Activated CD4-positive, alpha-beta memory T cell treated with anti-CD3 and anti-CD28 coated beads for 36 hours (primary cell): ENCODE measurements at regions not wholly inside any gene's neighbourhood (a gene's known extent, or its start where the extent isn't known, plus 50 kb on each side); places are given as distances from the start of the nearest gene placed in this dataset.

ENCODE experiments used
- CTCF ChIA-PET: fragments of 350-600 bp; sonication (Branson Sonifier 250); formaldehyde crosslinking; loops from one replicate; lab custom pipeline; 2021; ENCODE audit warnings: antibody characterized with exemption, inconsistent platforms; lab: Charles Lee
- POLR2A ChIA-PET: fragments of 350-600 bp; sonication (Branson Sonifier 250); formaldehyde crosslinking; loops from one replicate; lab custom pipeline; 2021; ENCODE audit warnings: antibody characterized with exemption; lab: Charles Lee
- DNase-seq: peaks from one replicate; pipeline ENCODE4 v3.0.0-alpha.2; 2020
- H3K27ac Mint-ChIP-seq: one replicate; pipeline ENCODE4 v1.8.0; 2021; ENCODE audit warnings: mixed read lengths
- H3K27me3 Mint-ChIP-seq: one replicate; pipeline ENCODE4 v1.8.0; 2021; ENCODE audit warnings: mixed read lengths
- H3K36me3 Mint-ChIP-seq: one replicate; pipeline ENCODE4 v1.8.0; 2021; ENCODE audit warnings: mixed read lengths
- H3K4me1 Mint-ChIP-seq: one replicate; pipeline ENCODE4 v1.8.0; 2021; ENCODE audit warnings: low read depth, mixed read lengths
- H3K4me3 Mint-ChIP-seq: one replicate; pipeline ENCODE4 v1.8.0; 2021; ENCODE audit warnings: mild to moderate bottlenecking, mixed read lengths
- H3K9me3 Mint-ChIP-seq: one replicate; pipeline ENCODE4 v1.8.0; 2021; ENCODE audit warnings: mixed read lengths
- intact Hi-C: fragments of 100-400 bp; cut with micrococcal nuclease; formaldehyde crosslinking; loops from one replicate; pipeline ENCODE4 v1.15.1; 2023

DNA sequence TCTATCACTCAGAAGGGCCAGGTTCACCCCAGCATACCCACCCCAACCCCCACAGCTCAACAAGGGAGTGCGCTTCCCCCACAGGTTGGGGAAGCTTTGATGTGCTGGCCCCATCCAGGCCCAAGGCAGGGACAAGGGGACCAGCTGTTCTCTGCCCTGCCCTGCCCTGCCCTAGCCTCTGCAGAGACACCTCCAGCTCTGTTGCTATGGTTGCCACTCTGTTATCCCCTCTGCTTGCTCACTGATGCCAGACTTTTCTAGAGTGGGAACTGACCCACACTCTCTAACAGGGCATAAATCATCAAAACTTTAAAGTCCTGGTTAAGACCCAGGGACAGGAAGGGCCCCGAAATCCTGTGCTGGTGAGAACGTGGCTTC lies 50.4 kb upstream of the ENPP7 start:
- H3K36me3 Mint-ChIP-seq: no peaks in the 10 kb centered on the region

DNA sequence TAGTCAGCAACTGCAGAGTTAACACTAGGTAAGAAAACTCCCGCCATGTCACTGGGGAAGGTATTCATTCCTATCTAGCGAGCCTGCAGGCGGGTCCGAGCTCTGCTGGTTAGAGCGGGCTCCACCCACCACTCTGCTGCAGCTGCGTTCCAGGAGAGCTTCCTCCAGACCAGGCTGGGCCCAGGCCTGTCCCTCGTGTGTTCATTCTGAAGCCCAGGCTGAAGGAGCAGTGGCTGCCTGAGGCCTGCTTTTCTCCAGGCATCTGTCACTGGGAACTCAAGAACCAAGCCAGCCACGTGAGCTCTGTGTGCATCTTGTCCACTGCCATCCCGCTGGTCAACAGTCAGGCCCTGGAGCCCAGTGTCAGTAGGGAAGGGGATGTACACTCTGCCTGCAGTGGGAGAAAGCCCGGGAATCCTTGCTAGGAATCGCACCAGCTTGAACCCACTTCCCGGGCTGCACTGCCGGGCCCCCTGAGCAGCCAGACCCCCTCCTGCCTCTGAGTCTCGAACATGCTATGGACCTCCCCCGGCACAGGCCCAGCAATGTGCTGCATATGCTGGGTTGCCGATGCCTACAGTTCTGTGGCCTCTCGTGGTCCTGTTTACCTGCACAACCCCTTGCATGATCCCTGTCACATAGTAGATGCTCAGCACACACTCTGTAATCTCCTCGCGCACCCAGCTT lies 51.0 kb upstream of the ENPP7 start:
- CTCF ChIA-PET: no interaction called here
- Mint-ChIP-seq H3K36me3 (no peaks in the 10 kb centered on the region), H3K9me3 (no peaks in the 10 kb centered on the region), H3K27me3 (peaks cover 21% of the 10 kb centered on the region), H3K27ac (no peak overlapping the region), H3K4me3 (no peak overlapping the region), H3K4me1 (no peaks in the 10 kb centered on the region)
- intact Hi-C loops: no loop called here
- POLR2A ChIA-PET: no interaction called here
- DNase-seq: no peak

More for the DNA sequence above, 50.4 kb upstream of the ENPP7 start:
- no peaks in the 10 kb centered on the region for H3K4me1 Mint-ChIP-seq
- no peak for DNase-seq
- CTCF ChIA-PET: no interaction called here
- intact Hi-C loops: no loop called here
- H3K27ac Mint-ChIP-seq: no peak overlapping the region
- no peaks in the 10 kb centered on the region for H3K9me3 Mint-ChIP-seq
- no peak overlapping the region for H3K4me3 Mint-ChIP-seq
- peaks cover 21% of the 10 kb centered on the region for H3K27me3 Mint-ChIP-seq
- POLR2A ChIA-PET: no interaction called here

DNA sequence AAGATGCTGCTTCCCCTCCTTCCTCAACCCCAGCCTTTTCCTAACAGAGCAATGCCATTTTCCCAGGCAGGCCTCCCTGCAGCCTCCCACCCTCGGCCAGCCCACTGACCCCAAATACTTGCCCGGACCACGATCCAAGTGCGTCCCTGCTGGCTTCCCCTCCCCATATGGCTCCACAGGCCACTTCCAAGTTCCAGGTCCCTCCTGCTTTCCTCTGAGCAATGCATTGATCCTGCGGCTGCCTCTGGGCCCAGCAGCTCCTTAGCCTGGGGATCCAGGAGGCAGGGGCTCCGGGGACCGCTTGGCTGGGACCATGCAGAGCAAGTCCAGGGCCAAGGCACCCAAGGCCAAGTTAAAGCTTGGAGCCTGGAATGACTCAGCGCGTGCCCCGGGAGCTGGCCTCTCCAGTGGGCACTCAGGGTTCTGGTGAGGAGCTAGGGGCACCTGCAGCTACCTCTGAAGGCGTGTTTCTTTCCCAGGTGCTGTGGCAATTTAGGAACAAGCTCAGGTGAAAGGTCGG lies 51.9 kb upstream of the ENPP7 start:
- Mint-ChIP-seq H3K4me3 (no peak overlapping the region), H3K4me1 (no peaks in the 10 kb centered on the region), H3K36me3 (no peaks in the 10 kb centered on the region), H3K27me3 (peaks cover 20% of the 10 kb centered on the region), H3K9me3 (peaks cover 3% of the 10 kb centered on the region), H3K27ac (no peak overlapping the region)
- CTCF ChIA-PET: no interaction called here
- DNase-seq: no peak
- intact Hi-C loops: no loop called here
- POLR2A ChIA-PET: no interaction called here

DNA sequence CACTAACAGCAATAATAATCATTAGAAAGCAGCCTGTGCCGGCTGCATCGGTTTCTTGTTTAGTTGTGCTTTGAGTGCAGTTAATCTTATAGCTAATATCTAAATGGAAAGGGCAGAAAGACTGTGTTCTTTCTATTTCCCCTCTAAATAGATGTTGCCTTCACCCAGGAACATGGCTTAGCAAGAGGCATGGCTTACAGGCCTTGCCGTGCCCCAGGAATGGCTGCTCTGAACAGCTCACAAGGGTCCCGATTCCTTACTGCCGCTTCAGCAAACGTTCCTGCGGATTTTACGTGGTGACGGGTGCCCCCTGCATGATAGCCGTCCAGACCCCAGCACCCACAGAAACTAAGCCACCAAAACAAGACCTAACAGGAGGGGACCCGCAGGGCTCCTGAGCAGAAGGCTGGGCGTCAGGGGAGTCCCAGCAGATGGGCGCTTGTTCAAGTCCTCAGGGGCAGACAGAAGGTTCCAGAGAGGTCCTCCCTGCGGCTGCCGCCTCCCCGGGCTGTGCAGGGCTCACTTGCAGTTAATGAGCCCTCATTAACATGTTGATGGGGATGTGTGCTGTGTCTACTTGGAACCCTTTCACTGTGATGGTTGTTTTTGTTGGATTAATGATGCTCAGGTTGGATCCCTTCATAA lies 52.5 kb upstream of the ENPP7 start:
- H3K4me3 Mint-ChIP-seq: no peak overlapping the region
- POLR2A ChIA-PET: no interaction called here
- peaks cover 9% of the 10 kb centered on the region for H3K9me3 Mint-ChIP-seq
- H3K36me3 Mint-ChIP-seq: no peaks in the 10 kb centered on the region
- H3K27me3 Mint-ChIP-seq: peaks cover 20% of the 10 kb centered on the region
- CTCF ChIA-PET: no interaction called here
- no peaks in the 10 kb centered on the region for H3K4me1 Mint-ChIP-seq
- DNase-seq: no peak
- intact Hi-C loops: no loop called here
- no peak overlapping the region for H3K27ac Mint-ChIP-seq

DNA sequence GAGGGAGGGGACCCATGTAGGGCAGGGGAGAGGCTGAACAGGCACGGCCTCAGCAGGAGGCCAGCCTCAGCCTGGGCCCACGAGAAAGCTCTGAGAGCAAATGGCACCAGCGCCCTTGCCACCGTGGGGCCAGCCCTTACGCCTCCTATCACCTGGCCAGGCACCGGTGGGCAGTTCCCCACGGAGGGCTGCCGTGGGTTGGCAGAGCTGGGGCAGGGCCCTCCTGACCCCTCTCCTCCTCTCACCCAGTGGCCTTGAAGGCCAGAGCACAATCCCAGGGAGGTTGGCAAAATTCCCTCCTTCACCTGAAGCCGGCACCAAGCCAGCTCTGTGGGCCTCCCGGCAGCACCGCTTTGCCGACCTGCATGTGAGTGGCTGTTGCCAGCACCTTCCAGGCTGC lies 53.1 kb upstream of the ENPP7 start:
- ChIA-PET CTCF (no interaction called here), POLR2A (no interaction called here)
- Mint-ChIP-seq H3K36me3 (no peaks in the 10 kb centered on the region), H3K4me1 (no peaks in the 10 kb centered on the region), H3K27ac (no peak overlapping the region), H3K9me3 (peaks cover 13% of the 10 kb centered on the region), H3K27me3 (peaks cover 23% of the 10 kb centered on the region), H3K4me3 (no peak overlapping the region)
- intact Hi-C loops: no loop called here
- DNase-seq: no peak

DNA sequence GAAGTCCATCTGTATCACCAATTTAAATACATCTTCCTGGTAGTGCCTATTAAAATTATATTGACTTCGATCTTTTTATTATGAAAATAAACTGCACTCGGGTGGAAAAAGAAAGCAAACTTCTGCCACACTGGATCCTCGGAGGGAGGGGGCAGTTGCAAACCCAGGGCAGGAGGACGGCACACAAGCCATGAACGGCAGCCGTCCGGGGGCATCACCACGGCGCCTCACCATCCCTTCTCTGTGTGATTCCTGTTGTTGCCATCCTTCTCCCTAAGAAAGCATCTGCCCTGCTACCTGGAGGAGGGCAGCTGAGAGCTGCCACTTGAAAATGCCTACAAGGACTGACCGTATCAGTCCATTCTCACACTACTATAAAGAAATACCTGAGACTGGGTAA lies 53.9 kb upstream of the ENPP7 start:
- Mint-ChIP-seq H3K36me3 (no peaks in the 10 kb centered on the region), H3K27me3 (peaks cover 25% of the 10 kb centered on the region), H3K4me3 (no peak overlapping the region), H3K4me1 (no peaks in the 10 kb centered on the region), H3K27ac (no peak overlapping the region), H3K9me3 (peaks cover 18% of the 10 kb centered on the region)
- ChIA-PET CTCF (no interaction called here), POLR2A (no interaction called here)
- no peak for DNase-seq
- intact Hi-C loops: no loop called here

DNA sequence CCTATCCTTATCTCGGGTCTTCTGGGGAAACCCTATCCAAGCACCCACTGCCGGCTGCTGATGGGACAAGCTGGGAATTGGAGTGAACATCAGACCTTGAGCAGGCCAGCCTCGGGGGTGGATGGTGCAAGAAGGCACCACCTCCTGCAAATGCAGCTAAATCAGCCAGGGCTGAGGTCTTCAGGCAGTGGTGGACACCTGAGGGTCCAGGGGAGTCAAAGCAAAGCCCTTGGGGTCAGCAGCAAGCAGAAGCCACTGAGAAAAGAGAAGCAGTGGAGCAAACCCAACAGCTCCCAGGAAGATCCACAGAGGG lies 55.4 kb upstream of the ENPP7 start:
- peaks cover 26% of the 10 kb centered on the region for H3K27me3 Mint-ChIP-seq
- POLR2A ChIA-PET: no interaction called here
- CTCF ChIA-PET: no interaction called here
- no peaks in the 10 kb centered on the region for H3K36me3 Mint-ChIP-seq
- DNase-seq: no peak
- peaks cover 18% of the 10 kb centered on the region for H3K9me3 Mint-ChIP-seq
- intact Hi-C loops: no loop called here
- H3K4me3 Mint-ChIP-seq: no peak overlapping the region
- H3K4me1 Mint-ChIP-seq: no peaks in the 10 kb centered on the region
- H3K27ac Mint-ChIP-seq: no peak overlapping the region

DNA sequence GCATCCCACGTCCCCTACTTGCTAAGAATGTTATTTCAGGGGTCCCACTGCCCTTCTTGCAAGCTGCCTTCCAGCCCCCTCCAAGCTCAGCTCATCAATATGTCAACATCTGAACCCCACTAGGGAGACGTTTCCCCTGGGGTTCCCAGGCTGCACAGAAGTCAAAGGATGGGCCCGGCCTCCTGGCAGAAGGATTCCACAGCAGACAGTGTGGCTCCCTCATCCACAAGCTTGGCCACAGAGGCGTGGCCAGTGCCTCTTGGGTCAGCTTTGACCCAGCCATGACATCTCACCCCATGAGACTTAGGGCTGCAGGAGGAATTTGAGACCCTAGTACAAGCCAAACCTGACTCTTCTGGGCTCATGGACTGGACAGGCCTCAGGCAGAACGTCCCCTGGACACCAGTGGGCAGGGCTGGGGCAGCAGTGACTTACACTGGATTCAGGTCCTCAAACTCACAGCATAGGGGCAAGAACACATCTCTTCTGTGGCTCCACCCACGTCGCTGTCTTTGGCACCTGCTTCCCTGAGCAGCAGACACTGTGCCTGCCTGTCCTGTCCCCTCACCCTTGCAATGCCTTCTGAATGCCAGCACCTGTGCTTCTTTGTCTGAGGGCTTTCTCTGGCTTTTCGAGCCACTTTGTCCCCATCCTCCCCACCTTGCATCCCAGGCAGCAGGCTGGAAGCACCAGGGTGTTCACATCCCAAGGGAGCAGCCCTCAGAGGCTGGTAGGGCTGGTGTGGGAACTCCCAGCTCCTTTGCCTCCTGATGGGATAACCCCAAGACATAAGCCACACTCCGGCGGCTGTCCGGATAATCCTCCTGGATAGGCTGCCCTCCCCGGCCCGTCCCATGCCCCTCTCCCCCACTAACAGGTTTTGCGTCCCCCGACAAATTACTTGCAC lies 56.0 kb upstream of the ENPP7 start:
- Mint-ChIP-seq H3K27me3 (peaks cover 23% of the 10 kb centered on the region), H3K4me1 (no peaks in the 10 kb centered on the region), H3K4me3 (no peak overlapping the region), H3K36me3 (no peaks in the 10 kb centered on the region), H3K27ac (no peak overlapping the region), H3K9me3 (peaks cover 18% of the 10 kb centered on the region)
- intact Hi-C loops: no loop called here
- no peak for DNase-seq
- CTCF ChIA-PET: no interaction called here
- POLR2A ChIA-PET: no interaction called here

DNA sequence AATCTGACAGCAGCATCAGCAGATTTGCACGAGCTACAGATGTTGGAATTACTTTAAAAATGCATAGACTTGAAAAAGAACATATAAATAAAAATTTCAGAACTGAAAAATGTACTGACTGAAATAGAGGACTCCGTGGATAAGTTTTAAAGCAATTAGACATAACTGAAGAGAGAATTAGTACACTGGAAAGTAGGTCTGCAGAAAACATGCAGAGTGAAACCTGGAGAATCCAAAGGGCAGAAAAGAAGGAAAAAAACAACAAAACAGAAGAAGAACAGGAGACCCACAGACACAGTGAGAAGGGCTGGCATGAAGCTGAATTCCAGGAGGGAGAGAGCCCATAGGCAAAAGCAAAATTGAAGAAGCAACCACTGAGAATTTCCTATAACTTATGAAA lies 57.2 kb upstream of the ENPP7 start:
- H3K36me3 Mint-ChIP-seq: no peaks in the 10 kb centered on the region
- no peaks in the 10 kb centered on the region for H3K4me1 Mint-ChIP-seq
- H3K27ac Mint-ChIP-seq: no peak overlapping the region
- H3K4me3 Mint-ChIP-seq: no peak overlapping the region
- ChIA-PET POLR2A (no interaction called here), CTCF (no interaction called here)
- peaks cover 32% of the 10 kb centered on the region for H3K27me3 Mint-ChIP-seq
- peaks cover 18% of the 10 kb centered on the region for H3K9me3 Mint-ChIP-seq
- DNase-seq: no peak
- intact Hi-C loops: no loop called here

DNA sequence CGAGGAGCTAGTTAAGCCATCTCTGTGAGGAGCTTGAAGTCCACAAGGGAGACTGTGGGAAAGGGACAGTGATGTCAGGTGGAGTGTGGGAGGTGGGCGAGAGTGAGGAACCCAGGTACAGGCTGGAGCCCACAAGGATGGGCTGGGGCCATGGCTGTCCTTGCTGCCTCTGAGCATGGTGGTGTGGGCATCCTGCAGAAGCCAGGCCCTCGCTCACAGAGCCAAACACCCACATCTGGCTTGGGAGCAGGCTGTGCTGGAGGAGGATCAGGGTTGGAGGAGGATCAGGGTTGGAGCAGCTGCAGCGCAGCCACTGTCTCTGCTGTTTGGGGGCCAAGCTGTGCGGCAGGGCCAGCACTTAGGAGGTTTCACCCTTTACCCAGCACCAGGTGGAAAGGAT lies 58.2 kb upstream of the ENPP7 start:
- H3K27ac Mint-ChIP-seq: no peak overlapping the region
- no peaks in the 10 kb centered on the region for H3K36me3 Mint-ChIP-seq
- H3K4me3 Mint-ChIP-seq: no peak overlapping the region
- H3K9me3 Mint-ChIP-seq: peaks cover 18% of the 10 kb centered on the region
- POLR2A ChIA-PET: no interaction called here
- peaks cover 34% of the 10 kb centered on the region for H3K27me3 Mint-ChIP-seq
- intact Hi-C loops: no loop called here
- CTCF ChIA-PET: no interaction called here
- H3K4me1 Mint-ChIP-seq: no peaks in the 10 kb centered on the region
- no peak for DNase-seq

DNA sequence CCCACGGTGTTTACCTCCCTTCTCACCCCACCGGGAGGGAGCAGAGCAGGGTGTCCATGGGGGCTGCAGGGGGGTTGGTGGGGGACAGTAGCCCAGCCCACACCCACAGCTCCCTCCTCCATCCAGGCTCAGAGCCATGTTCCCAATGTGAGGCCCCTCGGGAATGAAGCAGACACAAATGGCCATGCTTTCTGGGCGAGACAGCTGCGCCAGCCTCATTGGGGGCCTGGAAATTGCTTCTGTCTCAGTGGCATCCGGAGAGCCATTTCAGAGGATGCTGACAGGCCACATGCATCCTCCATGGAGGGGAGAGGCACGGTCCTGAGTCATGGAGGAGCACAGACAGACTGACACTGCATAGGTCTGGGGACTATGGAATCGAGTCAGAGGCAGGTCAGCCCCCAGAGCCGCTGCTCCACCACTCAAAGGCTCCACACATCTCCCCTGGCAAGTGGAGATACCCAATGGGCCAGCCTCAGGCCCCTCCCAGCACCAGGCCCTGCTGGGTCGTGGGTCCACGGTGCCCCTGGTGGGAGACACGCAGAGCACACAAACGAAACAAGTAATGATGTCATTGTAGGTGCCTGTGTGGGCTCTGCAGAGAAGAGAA lies 59.6 kb upstream of the ENPP7 start:
- no peak overlapping the region for H3K4me3 Mint-ChIP-seq
- peaks cover 38% of the 10 kb centered on the region for H3K27me3 Mint-ChIP-seq
- intact Hi-C loops: no loop called here
- DNase-seq: no peak
- CTCF ChIA-PET: no interaction called here
- H3K4me1 Mint-ChIP-seq: no peaks in the 10 kb centered on the region
- peaks cover 18% of the 10 kb centered on the region for H3K9me3 Mint-ChIP-seq
- H3K27ac Mint-ChIP-seq: no peak overlapping the region
- no peaks in the 10 kb centered on the region for H3K36me3 Mint-ChIP-seq
- POLR2A ChIA-PET: no interaction called here

DNA sequence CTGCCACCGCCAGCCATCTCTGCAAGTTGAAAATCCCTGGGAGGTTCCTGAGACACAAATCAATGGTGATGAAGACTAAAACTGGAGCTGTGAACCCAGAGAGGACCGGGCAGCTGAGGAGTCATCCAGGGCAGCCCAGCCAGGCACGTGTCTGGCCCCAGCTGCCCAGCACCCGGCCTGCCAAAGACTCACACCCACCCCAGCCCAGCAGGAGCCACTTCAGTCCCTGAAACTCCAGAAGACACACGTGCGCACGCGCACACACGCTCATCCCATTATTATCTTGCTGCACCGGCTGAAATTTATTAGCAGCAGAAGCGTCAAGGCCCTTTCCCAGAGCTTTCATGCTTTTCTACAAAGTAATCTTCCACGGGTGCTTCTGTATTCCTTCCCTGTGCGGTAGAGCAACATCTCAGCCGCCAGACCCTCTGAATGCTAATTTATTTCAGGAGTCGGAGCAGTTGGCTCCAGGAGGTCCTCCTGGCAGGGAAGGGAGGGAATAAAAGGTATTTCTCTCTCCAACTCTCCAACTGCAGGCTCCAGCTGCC lies 59.8 kb upstream of the RBFOX3 start:
- peaks cover 38% of the 10 kb centered on the region for H3K27me3 Mint-ChIP-seq

More for the DNA sequence above, 59.8 kb upstream of the RBFOX3 start:
- Mint-ChIP-seq H3K4me1 (no peaks in the 10 kb centered on the region), H3K4me3 (no peak overlapping the region), H3K9me3 (peaks cover 18% of the 10 kb centered on the region), H3K27ac (no peak overlapping the region), H3K36me3 (no peaks in the 10 kb centered on the region)
- POLR2A ChIA-PET: no interaction called here
- DNase-seq: no peak
- intact Hi-C loops: no loop called here
- CTCF ChIA-PET: no interaction called here
